HG02885 (cell line): ENCODE measurements at regions not wholly inside any gene's neighbourhood (a gene's known extent, or its start where the extent isn't known, plus 50 kb on each side); places are given as distances from the start of the nearest gene placed in this dataset.
"Not testable (repeated sequence)": the region's sequence is repeated elsewhere in the genome, so short reads cannot be mapped to it uniquely, and the experiment has no call there.

Experiments
- ATAC-seq: cut with Tn5 transposase; IDR thresholded peaks from one replicate; pipeline ENCODE4 v1.9.1; 2021; ENCODE audit warnings: mild to moderate bottlenecking; ENCODE audit not compliant: unreplicated experiment, poor library complexity

DNA sequence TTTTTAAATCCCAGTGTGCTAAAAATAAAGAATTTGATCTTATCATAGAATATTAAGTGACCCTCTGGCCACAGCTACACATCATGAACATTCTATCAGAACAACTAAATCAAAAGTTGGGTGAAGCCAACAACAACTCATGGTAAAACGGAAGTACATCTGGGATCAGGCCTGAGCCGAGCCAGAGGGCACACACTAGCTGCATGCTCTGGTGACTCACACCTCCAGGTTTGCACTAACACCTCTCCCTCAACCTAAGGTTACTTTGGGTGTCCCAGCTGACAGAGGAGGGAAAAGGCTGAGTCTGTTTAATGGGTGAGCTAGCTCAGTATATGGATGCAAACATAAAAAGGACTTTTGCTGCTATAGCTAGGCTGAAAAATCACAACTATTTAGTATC lies 281.6 kb downstream of the HGF start:
- ATAC-seq = no peak

- ATAC-seq = no peak
These were observed 282.3 kb downstream of the HGF start for GRCh38 chr7:81487516-81487915.

GRCh38 chr7:81484261-81484660 lies 285.6 kb downstream of the HGF start:
- no peak for ATAC-seq

DNA sequence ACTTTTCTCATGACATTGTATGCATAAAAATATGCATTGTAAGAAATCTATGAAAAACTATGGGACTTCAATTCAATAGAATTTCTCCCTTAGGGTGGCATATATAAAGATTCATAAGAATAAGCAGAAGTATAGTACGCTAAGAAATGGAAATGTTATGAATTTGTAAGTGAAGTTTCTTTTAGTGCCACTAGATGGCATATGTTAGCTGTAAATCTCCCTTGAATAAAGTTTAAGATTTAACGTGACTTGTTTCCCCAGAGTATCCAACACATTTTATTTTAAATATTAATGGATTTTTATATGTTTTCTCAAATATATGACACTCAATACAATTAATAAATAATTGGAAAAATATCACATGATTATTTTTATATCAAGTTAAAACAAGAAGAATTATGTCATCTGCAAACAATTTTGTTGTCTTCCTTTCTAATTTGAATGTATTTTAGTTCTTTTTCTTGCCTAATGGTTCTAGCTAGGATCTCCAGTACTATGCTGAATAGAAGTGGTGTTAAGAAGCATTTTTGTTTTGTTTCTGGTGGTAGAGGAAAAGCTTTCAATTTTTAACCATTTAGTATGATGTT lies 287.2 kb downstream of the HGF start:
- peak; percentile 85 for ATAC-seq

- ATAC-seq = no peak
These were observed 291.2 kb downstream of the HGF start for GRCh38 chr7:81478664-81479063.

DNA sequence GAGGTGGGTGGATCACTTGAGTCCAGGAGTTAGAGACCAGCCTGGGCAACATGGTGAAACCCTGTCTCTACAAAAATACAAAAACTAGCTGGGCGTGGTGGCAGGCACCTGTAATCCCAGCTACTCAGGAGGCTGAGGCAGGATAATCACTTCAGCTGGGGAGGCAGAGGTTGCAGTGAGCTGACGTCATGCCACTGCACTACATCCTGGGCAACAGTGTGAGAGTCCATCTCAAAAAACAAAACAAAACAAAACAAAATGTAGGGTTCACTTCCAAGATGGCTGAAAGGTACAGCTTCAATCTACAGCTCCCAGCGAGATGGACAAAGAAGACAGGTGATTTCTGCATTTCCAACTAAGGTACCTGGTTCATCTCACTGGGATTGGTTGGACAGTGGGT lies 291.6 kb downstream of the HGF start:
- ATAC-seq = not testable (repeated sequence)

GRCh38 chr7:81473236-81473635 lies 296.6 kb downstream of the HGF start:
- no peak for ATAC-seq

DNA sequence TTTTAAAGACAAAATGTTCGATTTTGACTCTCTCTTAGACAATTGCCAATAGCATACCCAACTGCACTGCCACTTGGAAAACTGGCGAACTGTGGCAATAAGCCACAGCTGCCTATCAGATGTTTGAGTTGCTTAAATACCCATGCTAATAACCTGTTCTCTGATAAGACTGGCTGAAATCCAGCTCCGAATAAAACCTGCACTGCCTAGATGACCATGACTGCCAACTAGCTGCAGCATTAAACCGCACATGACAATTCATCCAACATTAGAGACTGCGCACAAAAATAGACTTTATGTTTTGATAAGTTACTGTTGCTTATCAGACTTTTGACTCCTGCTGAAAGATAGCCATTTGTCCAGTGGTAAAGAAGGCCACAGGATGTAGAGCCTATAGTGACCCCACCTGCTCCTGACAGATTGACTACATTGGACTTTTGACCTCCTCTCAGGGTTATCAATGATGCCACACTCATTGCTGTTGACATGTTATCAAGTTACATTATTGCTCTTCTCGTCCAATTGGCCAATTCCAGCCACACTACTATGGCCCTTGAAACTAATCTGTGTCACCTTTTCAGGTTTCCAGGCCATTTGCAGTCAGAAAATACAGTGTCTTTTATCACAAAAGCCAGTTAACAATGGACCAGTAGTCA lies 299.0 kb downstream of the HGF start:
- ATAC-seq = no peak

DNA sequence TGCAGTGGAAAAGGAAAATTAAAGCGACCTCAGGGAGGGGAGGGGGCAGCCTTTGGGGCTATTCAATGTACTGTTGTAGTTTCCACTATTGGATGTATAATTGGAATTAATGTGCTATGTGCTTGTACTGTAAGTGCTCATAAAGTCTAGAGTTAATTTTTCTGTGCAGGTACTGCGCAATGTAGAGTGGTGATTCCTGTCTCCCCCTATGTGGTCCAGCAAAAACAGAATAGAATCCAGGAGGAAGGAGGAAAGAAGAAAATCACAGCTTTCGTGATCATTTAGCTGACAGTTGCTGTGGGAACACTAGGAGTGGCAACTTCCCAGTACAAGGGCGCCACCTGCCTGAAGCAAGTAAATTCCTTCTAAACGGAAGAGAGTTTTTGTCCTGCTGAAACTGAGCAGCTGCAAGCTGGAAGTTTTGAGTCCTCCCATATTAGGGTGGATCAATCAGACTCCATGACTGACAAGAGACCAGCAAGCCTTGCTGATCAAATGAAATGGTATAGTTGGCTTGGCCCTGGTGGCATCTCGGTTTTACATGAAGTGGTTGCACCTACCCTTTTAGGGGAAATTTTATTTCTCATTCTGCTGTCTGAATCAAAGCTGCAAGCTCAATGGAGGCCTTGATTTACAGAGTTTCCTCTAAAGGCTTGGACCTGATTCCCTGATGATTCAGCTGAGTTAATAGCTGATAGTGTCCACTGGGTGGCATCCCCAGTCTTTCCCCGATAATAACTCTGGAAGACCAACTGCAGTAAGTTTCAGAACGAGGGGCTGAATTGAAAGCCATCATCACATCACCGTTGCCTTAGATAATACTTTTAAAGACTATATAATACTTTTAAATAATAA lies 299.8 kb downstream of the HGF start:
- ATAC-seq = peak; percentile 79

- no peak for ATAC-seq
These were observed 300.5 kb downstream of the HGF start for GRCh38 chr7:81469153-81469868.

GRCh38 chr7:81468526-81468925 lies 301.3 kb downstream of the HGF start:
- no peak for ATAC-seq

- ATAC-seq = no peak
These were observed 301.9 kb downstream of the HGF start for GRCh38 chr7:81467964-81468363.

- ATAC-seq = no peak
These were observed 307.2 kb downstream of the HGF start for GRCh38 chr7:81462672-81463071.

- no peak for ATAC-seq
These were observed 309.4 kb downstream of the HGF start for GRCh38 chr7:81460250-81461045.

- ATAC-seq = no peak
These were observed 310.4 kb downstream of the HGF start for GRCh38 chr7:81459485-81459884.

- no peak for ATAC-seq
These were observed 311.9 kb downstream of the HGF start for GRCh38 chr7:81457852-81458522.

DNA sequence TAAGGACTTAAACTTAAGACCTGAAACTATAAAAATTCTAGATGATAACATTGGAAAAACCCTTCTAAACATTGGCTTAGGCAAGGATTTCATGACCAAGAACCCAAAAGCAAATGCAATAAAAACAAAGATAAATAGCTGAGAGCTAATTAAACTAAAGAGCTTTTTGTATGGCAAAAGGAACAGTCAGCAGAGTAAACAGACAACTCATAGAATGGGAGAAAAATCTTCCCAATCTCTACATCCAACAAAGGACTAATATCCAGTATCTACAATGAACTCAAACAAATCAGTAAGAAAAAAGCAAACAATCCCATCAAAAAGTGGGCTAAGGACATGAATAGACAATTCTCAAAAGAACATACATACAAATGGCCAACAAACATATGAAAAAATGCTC lies 316.1 kb downstream of the HGF start:
- not testable (repeated sequence) for ATAC-seq

DNA sequence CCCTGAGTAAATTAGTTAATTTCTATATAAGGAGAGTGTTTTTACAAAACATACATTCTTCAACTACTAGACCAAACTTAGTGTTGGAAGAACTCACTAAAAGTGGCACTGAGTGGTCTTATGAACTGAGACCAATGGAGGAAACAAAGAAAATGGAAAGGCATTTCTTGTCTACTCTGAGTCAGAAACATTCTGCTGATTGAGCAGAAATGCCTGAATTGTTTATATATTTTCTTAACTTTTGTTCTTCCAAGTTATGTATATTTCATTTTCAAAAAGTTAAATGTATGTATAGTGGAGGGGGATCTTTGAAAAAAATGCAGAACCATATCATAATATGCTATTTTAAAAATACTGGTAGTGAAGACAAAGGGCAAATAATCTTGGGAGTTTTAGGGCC lies 320.7 kb downstream of the HGF start:
- no peak for ATAC-seq

GRCh38 chr7:81447351-81447952 lies 322.4 kb downstream of the HGF start:
- ATAC-seq = no peak
